NT2/D1 (cell line): ENCODE measurements at regions not wholly inside any gene's neighbourhood (a gene's known extent, or its start where the extent isn't known, plus 50 kb on each side); places are given as distances from the start of the nearest gene placed in this dataset.

Source experiments
- DNase-seq: peaks from one replicate; pipeline ENCODE4 v3.0.0-alpha.2; 2011; ENCODE audit warnings: low read depth, low spot score
- H3K27me3 ChIP-seq: 2 replicates; pipeline ENCODE4 v1.6.0; 2011; ENCODE audit warnings: mild to moderate bottlenecking; ENCODE audit not compliant: insufficient read length, insufficient read depth
- H3K36me3 ChIP-seq: 2 replicates; pipeline ENCODE4 v1.6.1; 2011; ENCODE audit warnings: mild to moderate bottlenecking, low read length, mixed read lengths; ENCODE audit not compliant: insufficient read depth, insufficient read length
- H3K4me1 ChIP-seq: 2 replicates; pipeline ENCODE4 v1.5.1; 2011; ENCODE audit not compliant: insufficient read depth, insufficient read length
- H3K4me3 ChIP-seq: 2 replicates; pipeline ENCODE4 v1.5.1; 2011; ENCODE audit warnings: low read depth; ENCODE audit not compliant: insufficient read length
- H3K9ac ChIP-seq: 2 replicates; pipeline ENCODE4 v1.6.0; 2011; ENCODE audit warnings: low read depth; ENCODE audit not compliant: insufficient read length
- H3K9me3 ChIP-seq: 2 replicates; pipeline ENCODE4 v1.5.1; 2011; ENCODE audit warnings: mild to moderate bottlenecking, low read length; ENCODE audit not compliant: insufficient read depth
- SUZ12 ChIP-seq: IDR thresholded peaks from 2 replicates; pipeline ENCODE4 v1.6.1; 2011; ENCODE audit not compliant: insufficient read length, insufficient read depth; ENCODE audit errors: extremely low read depth
- YY1 ChIP-seq: IDR thresholded peaks from 2 replicates; pipeline ENCODE4 v1.6.1; 2011; ENCODE audit not compliant: insufficient read length, insufficient read depth
- ZNF274 ChIP-seq: IDR thresholded peaks from 2 replicates; pipeline ENCODE4 v1.6.1; 2011; ENCODE audit warnings: mild to moderate bottlenecking, low read depth, low read length

- no peaks in the 10 kb centered on the region for H3K27me3 ChIP-seq
These were observed 128.1 kb downstream of the SIK1 start for GRCh38 chr21:43298546-43299440.

GRCh38 chr21:43297989-43298388 lies 128.9 kb downstream of the SIK1 start:
- DNase-seq, result no peak
- Histone ChIP-seq H3K4me1 (peaks cover 20% of the 10 kb centered on the region), H3K9ac (no peak overlapping the region), H3K4me3 (no peak overlapping the region), H3K27me3 (no peaks in the 10 kb centered on the region), H3K9me3 (no peaks in the 10 kb centered on the region), H3K36me3 (no peaks in the 10 kb centered on the region)
- TF ChIP-seq SUZ12 (no peak), YY1 (no peak), ZNF274 (no peak)

More at GRCh38 chr21:43298546-43299440, 128.1 kb downstream of the SIK1 start:
- H3K36me3 ChIP-seq, result no peaks in the 10 kb centered on the region
- no peak for DNase-seq
- H3K9me3 ChIP-seq, result no peaks in the 10 kb centered on the region
- no peak overlapping the region for H3K9ac ChIP-seq
- TF ChIP-seq SUZ12 (no peak), YY1 (no peak), ZNF274 (no peak)
- peaks cover 28% of the 10 kb centered on the region for H3K4me1 ChIP-seq
- H3K4me3 ChIP-seq, result no peak overlapping the region

- Histone ChIP-seq H3K27me3 (no peaks in the 10 kb centered on the region), H3K9ac (no peak overlapping the region)
These were observed 128.7 kb downstream of the CRYAA start for GRCh38 chr21:43297391-43297981.

GRCh38 chr21:43295066-43295958 lies 126.5 kb downstream of the CRYAA start:
- Histone ChIP-seq H3K9ac (no peak overlapping the region), H3K4me1 (peaks cover 8% of the 10 kb centered on the region), H3K4me3 (no peak overlapping the region), H3K36me3 (no peaks in the 10 kb centered on the region), H3K27me3 (no peaks in the 10 kb centered on the region), H3K9me3 (no peaks in the 10 kb centered on the region)
- TF ChIP-seq SUZ12, result no peak
- TF ChIP-seq YY1, result no peak
- no peak for TF ChIP-seq ZNF274
- no peak for DNase-seq

More at GRCh38 chr21:43297391-43297981, 128.7 kb downstream of the CRYAA start:
- no peak for DNase-seq
- no peaks in the 10 kb centered on the region for H3K36me3 ChIP-seq
- no peak for TF ChIP-seq ZNF274
- TF ChIP-seq YY1, result no peak
- no peak for TF ChIP-seq SUZ12
- no peak overlapping the region for H3K4me3 ChIP-seq
- H3K9me3 ChIP-seq, result no peaks in the 10 kb centered on the region
- peaks cover 18% of the 10 kb centered on the region for H3K4me1 ChIP-seq

- no peak for DNase-seq
- H3K4me1 ChIP-seq, result peaks cover 8% of the 10 kb centered on the region
- H3K9me3 ChIP-seq, result no peaks in the 10 kb centered on the region
- no peak overlapping the region for H3K9ac ChIP-seq
- TF ChIP-seq SUZ12 (no peak), YY1 (no peak), ZNF274 (no peak)
- no peaks in the 10 kb centered on the region for H3K36me3 ChIP-seq
- no peak overlapping the region for H3K4me3 ChIP-seq
- no peaks in the 10 kb centered on the region for H3K27me3 ChIP-seq
These were observed 125.5 kb downstream of the CRYAA start for GRCh38 chr21:43294194-43294902.

- H3K27me3 ChIP-seq, result no peaks in the 10 kb centered on the region
- no peak overlapping the region for H3K9ac ChIP-seq
- no peaks in the 10 kb centered on the region for H3K4me1 ChIP-seq
- H3K36me3 ChIP-seq, result no peaks in the 10 kb centered on the region
- DNase-seq, result no peak
- no peaks in the 10 kb centered on the region for H3K9me3 ChIP-seq
- no peak for TF ChIP-seq YY1
- TF ChIP-seq ZNF274, result no peak
- no peak for TF ChIP-seq SUZ12
- no peak overlapping the region for H3K4me3 ChIP-seq
These were observed 124.0 kb downstream of the CRYAA start for GRCh38 chr21:43292866-43293142.
